GM12873 (cell line): ENCODE measurements at regions not wholly inside any gene's neighbourhood (a gene's known extent, or its start where the extent isn't known, plus 50 kb on each side); places are given as distances from the start of the nearest gene placed in this dataset.

Experiments
- TF ChIP-seq, protein P1 (sequence below): IDR thresholded peaks from 2 replicates; pipeline ENCODE4 v1.5.1; 2012; ENCODE audit warnings: low read depth, mild to moderate bottlenecking, moderate library complexity, low read length, control low read depth; ENCODE audit not compliant: insufficient read depth; ENCODE audit errors: missing control alignments

DNA sequence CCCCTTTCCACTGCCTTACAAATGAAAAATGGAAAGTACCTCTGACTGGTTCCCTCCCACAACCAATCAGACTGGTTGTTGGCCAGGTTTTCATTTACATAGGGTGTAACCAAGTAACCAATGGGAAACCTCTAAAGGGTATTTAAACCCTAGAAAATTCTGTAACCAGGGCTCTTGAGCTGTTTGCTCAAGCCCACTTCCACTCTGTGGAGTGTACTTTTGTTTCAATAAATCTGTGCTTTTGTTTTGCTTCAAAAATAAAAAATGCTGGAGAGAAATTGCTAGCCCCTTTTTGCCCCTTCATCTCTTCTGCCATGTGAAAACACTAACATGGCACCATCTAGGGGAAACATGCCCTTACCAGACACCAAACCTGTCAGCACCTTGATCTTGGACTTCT lies 129.5 kb downstream of the AHR start:
- TF ChIP-seq, protein P1, sequence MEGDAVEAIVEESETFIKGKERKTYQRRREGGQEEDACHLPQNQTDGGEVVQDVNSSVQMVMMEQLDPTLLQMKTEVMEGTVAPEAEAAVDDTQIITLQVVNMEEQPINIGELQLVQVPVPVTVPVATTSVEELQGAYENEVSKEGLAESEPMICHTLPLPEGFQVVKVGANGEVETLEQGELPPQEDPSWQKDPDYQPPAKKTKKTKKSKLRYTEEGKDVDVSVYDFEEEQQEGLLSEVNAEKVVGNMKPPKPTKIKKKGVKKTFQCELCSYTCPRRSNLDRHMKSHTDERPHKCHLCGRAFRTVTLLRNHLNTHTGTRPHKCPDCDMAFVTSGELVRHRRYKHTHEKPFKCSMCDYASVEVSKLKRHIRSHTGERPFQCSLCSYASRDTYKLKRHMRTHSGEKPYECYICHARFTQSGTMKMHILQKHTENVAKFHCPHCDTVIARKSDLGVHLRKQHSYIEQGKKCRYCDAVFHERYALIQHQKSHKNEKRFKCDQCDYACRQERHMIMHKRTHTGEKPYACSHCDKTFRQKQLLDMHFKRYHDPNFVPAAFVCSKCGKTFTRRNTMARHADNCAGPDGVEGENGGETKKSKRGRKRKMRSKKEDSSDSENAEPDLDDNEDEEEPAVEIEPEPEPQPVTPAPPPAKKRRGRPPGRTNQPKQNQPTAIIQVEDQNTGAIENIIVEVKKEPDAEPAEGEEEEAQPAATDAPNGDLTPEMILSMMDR, result no peak

DNA sequence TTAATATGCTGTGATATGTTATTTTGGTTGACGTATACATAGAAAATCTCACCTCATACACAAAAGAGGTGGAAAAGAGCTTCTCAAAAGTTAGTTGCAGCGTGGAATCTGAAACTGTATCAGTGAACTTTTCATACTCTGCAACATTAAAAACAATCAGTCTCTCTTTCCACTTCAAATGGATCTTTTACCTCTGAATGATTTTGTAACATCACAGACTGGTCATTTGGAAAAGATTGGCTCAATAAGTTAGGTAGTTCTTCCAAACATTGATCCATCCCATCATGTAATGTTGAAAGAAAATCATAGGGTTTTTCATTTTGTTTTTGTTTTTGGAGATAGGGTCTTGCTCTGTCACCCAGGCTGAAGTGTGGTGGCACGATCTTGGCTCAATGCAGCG lies 131.1 kb downstream of the AHR start:
- TF ChIP-seq, protein P1, result no peak

DNA sequence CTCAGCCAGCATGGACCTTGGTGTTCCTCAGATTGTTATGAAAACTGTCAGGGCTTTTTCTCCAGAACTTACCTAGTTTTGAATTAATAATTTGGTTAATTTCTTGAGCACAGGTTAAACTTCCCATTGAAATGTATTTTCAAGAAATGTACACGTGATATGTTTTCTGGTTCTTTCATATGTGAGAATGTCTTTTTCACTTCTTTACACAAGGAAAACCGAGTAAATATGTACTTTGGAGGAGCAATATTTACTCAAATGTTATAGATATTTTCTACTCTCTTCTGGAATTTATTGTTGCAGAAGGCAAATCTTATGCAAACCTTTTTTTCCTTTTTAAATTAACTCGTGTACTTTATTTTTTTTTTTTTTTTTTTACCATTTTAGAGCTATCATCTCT lies 134.3 kb downstream of the AHR start:
- TF ChIP-seq, protein P1, result no peak

DNA sequence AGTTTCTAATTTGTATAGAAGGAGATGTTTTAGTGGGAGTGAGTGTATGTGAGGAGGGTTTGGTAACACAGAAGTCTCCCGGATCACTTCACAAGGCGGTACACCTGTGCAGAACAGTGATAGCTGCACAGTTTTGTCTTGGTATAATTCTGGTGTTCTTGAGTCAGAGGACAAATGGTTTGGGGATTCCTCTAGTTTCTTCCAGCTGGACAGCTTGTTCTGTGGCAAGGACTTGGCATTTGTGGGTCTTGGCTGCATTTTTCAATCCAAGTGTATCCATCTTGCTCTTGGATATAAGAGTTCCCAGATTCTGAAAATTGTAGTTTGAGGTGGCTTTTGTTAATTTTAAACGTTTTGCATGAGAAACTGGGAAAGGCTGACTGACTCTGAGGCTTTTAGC lies 135.7 kb downstream of the AHR start:
- TF ChIP-seq, protein P1, result no peak

DNA sequence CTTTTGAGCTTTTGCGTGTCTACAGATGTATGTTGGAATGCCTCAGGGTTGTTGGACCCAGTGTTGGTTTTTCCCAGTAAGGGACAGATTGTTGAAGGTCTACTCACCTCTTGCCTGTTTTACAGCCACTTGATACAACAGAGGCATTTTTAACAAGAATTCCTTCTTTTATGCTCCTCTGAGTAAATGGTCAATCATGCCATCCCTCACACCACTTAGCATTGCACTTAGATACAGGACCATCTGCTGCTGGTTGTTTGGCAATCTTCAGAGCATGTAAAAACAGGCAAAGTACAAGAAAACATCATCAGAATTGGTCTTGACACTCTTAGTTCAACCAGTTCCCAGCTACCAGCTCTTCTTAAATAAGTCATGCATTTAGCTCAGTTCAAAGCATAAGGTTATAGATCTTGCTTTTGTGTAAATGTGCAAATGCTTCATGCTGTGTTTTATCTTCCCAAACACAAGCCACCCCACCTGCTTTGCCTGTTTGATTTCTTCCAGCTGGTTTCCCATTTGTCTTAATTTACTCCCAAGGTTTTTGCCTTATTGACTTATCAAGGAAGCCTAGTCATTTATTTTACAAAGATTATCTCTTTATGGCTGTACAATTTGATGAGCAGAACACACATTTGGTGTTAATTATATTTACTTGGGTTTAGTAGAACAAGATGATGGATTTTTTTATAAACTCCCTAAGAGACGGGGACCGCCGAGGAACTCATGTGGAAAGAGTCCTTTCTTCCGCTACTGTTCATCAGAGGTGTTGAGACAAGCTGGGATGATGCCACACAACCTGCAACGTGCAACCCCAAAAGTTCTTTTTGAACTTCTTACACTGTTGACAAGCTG lies 136.6 kb downstream of the AHR start:
- TF ChIP-seq, protein P1, result no peak

DNA sequence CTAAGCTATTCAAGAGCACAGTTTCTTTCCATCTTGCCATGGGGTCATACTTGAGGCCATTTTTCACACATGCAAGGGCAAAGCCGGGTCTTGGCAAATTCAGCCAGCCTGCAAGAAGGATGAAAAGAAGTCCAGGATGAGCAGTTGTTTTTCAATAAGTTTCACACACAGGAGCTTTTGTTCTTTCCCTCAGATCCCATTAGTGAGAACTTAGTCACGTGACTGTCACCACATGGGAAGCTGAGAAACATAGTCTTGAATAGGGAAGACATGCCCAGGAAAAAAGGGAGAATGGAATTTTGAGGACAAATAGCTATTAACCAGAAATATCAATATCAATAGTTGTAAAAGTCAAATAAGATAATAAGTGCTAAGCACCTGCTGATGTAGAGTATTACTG lies 137.7 kb downstream of the AHR start:
- TF ChIP-seq, protein P1, result no peak

DNA sequence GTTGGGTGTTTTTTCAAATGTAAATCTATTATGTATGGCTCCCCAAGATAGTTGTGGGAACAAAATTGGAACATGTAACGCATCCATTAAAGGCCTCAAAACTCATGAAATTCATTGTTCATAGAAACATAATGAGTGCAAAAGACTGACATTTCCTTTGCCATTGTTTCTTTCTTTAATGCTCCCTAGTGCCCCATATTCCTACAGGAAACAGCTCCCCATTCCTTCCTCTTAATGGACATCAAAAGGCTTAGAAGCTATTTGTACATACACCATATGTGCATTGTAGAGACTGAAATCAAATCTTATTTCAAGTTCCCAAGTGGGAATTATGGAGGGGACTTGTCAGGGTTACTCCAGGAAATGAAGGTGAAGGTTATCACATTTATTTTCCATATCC lies 139.1 kb downstream of the AHR start:
- TF ChIP-seq, protein P1, result no peak

DNA sequence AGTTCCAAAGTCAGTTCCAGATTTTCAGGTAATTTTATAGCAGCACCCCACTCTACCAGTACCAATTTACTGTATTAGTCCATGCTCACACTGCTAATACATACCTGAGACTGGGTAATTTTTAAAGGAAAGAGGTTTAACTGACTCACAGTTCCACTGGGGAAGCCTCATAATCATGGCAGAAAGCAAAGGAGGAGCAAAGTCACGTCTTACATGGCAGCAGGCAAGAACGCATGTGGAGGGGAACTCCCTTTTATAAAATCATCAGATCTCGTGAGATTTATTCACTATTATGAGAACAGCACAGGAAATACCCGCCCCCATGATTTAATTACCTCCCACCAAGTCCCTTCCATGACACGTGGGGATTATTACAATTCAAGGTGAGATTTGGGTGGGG lies 142.4 kb downstream of the AHR start:
- TF ChIP-seq, protein P1, result no peak
